ENCODE measurements at regions not wholly inside any gene's neighbourhood (a gene's known extent, or its start where the extent isn't known, plus 50 kb on each side); places are given as distances from the start of the nearest gene placed in this dataset.

- TF ChIP-seq ZNF584 (CRISPR knock-in tag; IDR thresholded peaks at IDR 0.05; ENCODE audit: low read depth) (peak; percentile 87), NRF1 (conservative IDR thresholded peaks at IDR 0.05 in 1 of 2, IDR thresholded peaks at IDR 0.05 in 1 of 2) (no peak), SMAD3 (CRISPR knock-in tag; conservative IDR thresholded peaks at IDR 0.05) (no peak), ZNF224 (CRISPR knock-in tag; IDR thresholded peaks at IDR 0.05) (no peak), ZNF280B (CRISPR knock-in tag; IDR thresholded peaks at IDR 0.05) (no peak), ZBTB49 (CRISPR knock-in tag; IDR thresholded peaks at IDR 0.05; ENCODE audit: borderline replicate concordance) (no peak), PCBP2 (IDR thresholded peaks at IDR 0.05; ENCODE audit: low read depth, low read length, poor library complexity, severe bottlenecking) (no peak), ZNF239 (CRISPR knock-in tag; IDR thresholded peaks at IDR 0.05) (peak; percentile 67), HLTF (IDR thresholded peaks at IDR 0.05) (no peak), PATZ1 (CRISPR knock-in tag; IDR thresholded peaks at IDR 0.05; ENCODE audit: borderline replicate concordance) (no peak), ZNF146 (CRISPR knock-in tag; IDR thresholded peaks at IDR 0.05; ENCODE audit: unreplicated experiment) (no peak), ZNF23 (CRISPR knock-in tag; IDR thresholded peaks at IDR 0.05) (no peak), E2F6 (IDR thresholded peaks at IDR 0.05; ENCODE audit: borderline replicate concordance in 1 of 2, extremely low read depth in 1 of 2, insufficient read depth in 1 of 2, insufficient read length in 1 of 2, low read depth in 1 of 2, low read length in 1 of 2, poor library complexity in 1 of 2, severe bottlenecking in 1 of 2) (no peak), CTCFL (IDR thresholded peaks at IDR 0.05; ENCODE audit: borderline replicate concordance, insufficient read depth, low read depth, low read length, poor library complexity, severe bottlenecking) (no peak), ZNF639 (CRISPR knock-in tag; conservative IDR thresholded peaks at IDR 0.05 in 1 of 2, IDR thresholded peaks at IDR 0.05 in 1 of 2) (peak in 1 of 2 experiments; percentile 55; a peak in 1 of 4 replicates), BACH1 (tag; IDR thresholded peaks at IDR 0.05) (0 out of 2 replicates have a peak, but pooled peaks have one; percentile 61)
Observed at GRCh38 chr15:91478717-91479191, 374.8 kb upstream of the SLCO3A1 start (continued).
